SK-N-SH (cell line): ENCODE measurements at regions not wholly inside any gene's neighbourhood (a gene's known extent, or its start where the extent isn't known, plus 50 kb on each side); places are given as distances from the start of the nearest gene placed in this dataset.

Experiments used
- CTCF ChIA-PET: fragments of 300-600, 350-600 bp; formaldehyde crosslinking; extraction: SDS; loops from one replicate; lab custom pipeline; 2021; lab: Yijun Ruan, JAX
- POLR2A ChIA-PET: fragments of 350-600 bp; sonication (Branson Sonifier 250); formaldehyde crosslinking; extraction: SDS; loops from one replicate; lab custom pipeline; 2020; ENCODE audit warnings: antibody characterized with exemption, inconsistent platforms; lab: Yijun Ruan, JAX
- DNase-seq: peaks from one replicate; pipeline ENCODE4 v3.0.0; 2012
- H2AFZ ChIP-seq: fragments of 200-600 bp; sonication (generic); 2 replicates; pipeline ENCODE4 v1.8.1; 2016; ENCODE audit warnings: antibody characterized with exemption, mild to moderate bottlenecking, low read depth
- H3F3A ChIP-seq: fragments of 200-600 bp; sonication (generic); replicated peaks from 2 replicates; pipeline ENCODE3; 2016; ENCODE audit warnings: antibody characterized with exemption, mild to moderate bottlenecking; ENCODE audit not compliant: insufficient read depth
- H3K27ac ChIP-seq, 2 experiments: fragments of 200-500 bp in 1 of 2; fragments of 200-600 bp in 1 of 2; sonication (Bioruptor generic) in 1 of 2; sonication (generic), shearing (Covaris generic) in 1 of 2; 2 replicates each; pipeline versions ENCODE4 v1.5.1 to v1.6.1; 2014 to 2016; ENCODE audit warnings: low read depth in 2 of 2, inconsistent platforms in 1 of 2, low read length in 1 of 2, mild to moderate bottlenecking in 1 of 2, mixed read lengths in 1 of 2
- H3K27me3 ChIP-seq: fragments of 200-600 bp; sonication (generic), shearing (Covaris generic); 2 replicates; pipeline ENCODE4 v1.6.1; 2016; ENCODE audit warnings: mixed run types; ENCODE audit not compliant: insufficient read depth
- H3K36me3 ChIP-seq, 2 experiments: fragments of 200-500 bp in 1 of 2; fragments of 200-600 bp in 1 of 2; sonication (Bioruptor generic) in 1 of 2; sonication (generic) in 1 of 2; replicated peaks in 1 of 2; 2 replicates each; pipeline versions ENCODE3 to v1.5.1; 2014 to 2016; ENCODE audit warnings: low read length in 1 of 2, mild to moderate bottlenecking in 1 of 2; ENCODE audit not compliant: insufficient read depth in 2 of 2, control insufficient read depth in 1 of 2
- H3K4me1 ChIP-seq, 2 experiments: fragments of 200-500 bp in 1 of 2; fragments of 200-600 bp in 1 of 2; sonication (Bioruptor generic) in 1 of 2; sonication (generic), shearing (Covaris generic) in 1 of 2; 2 replicates each; pipeline versions ENCODE4 v1.5.1 to v1.6.1; 2014 to 2016; ENCODE audit warnings: low read depth in 1 of 2, low read length in 1 of 2, mixed run types in 1 of 2; ENCODE audit not compliant: insufficient read depth in 2 of 2, control insufficient read depth in 1 of 2
- H3K4me2 ChIP-seq: fragments of 200-600 bp; sonication (generic), shearing (Covaris generic); 2 replicates; pipeline ENCODE4 v1.6.1; 2017; ENCODE audit warnings: mixed run types
- H3K4me3 ChIP-seq, 2 experiments: fragments of 200-500 bp in 1 of 2; fragments of 200-600 bp in 1 of 2; sonication (Bioruptor generic) in 1 of 2; sonication (generic), shearing (Covaris generic) in 1 of 2; 2 replicates each; pipeline versions ENCODE4 v1.5.1 to v1.8.1; 2014 to 2016; ENCODE audit warnings: low read depth in 2 of 2, inconsistent platforms in 1 of 2, low read length in 1 of 2, mild to moderate bottlenecking in 1 of 2, mixed read lengths in 1 of 2, moderate library complexity in 1 of 2
- H3K79me2 ChIP-seq: fragments of 200-600 bp; sonication (generic); 2 replicates; pipeline ENCODE4 v1.8.1; 2017; ENCODE audit warnings: mild to moderate bottlenecking; ENCODE audit not compliant: insufficient read depth
- H3K9ac ChIP-seq: fragments of 200-600 bp; sonication (generic); 2 replicates; pipeline ENCODE4 v1.6.1; 2017; ENCODE audit warnings: mixed run types
- H3K9me2 ChIP-seq: fragments of 200-600 bp; sonication (generic); 2 replicates; pipeline ENCODE4 v1.6.1; 2017; ENCODE audit warnings: mixed run types
- H3K9me3 ChIP-seq: fragments of 200-600 bp; sonication (generic); 2 replicates; pipeline ENCODE4 v1.6.1; 2017; ENCODE audit warnings: mixed run types, mild to moderate bottlenecking, moderate library complexity
- H4K20me1 ChIP-seq: fragments of 200-600 bp; sonication (generic); 2 replicates; pipeline ENCODE4 v1.6.1; 2017; ENCODE audit warnings: mild to moderate bottlenecking, mixed run types; ENCODE audit not compliant: insufficient read depth
- ELF1 ChIP-seq: IDR thresholded peaks from 2 replicates; pipeline ENCODE4 v1.4.0; 2012
- EP300 ChIP-seq, 2 experiments: IDR thresholded peaks; 2 replicates each; pipeline versions ENCODE4 v1.4.0 to v1.6.1; 2012; ENCODE audit warnings: borderline replicate concordance in 1 of 2, low read depth in 1 of 2, low read length in 1 of 2
- GABPA ChIP-seq: IDR thresholded peaks from 2 replicates; pipeline ENCODE4 v1.4.0; 2012; ENCODE audit warnings: low read depth, mild to moderate bottlenecking
- JUND ChIP-seq: IDR thresholded peaks from 2 replicates; pipeline ENCODE4 v1.4.0; 2012
- NRF1 ChIP-seq: IDR thresholded peaks from 2 replicates; pipeline ENCODE4 v1.6.1; 2012; ENCODE audit warnings: low read depth, mild to moderate bottlenecking, low read length
- RAD21 ChIP-seq: IDR thresholded peaks from 2 replicates; pipeline ENCODE4 v1.6.1; 2012; ENCODE audit warnings: mild to moderate bottlenecking, low read length
- RFX5 ChIP-seq: IDR thresholded peaks from 2 replicates; pipeline ENCODE4 v1.6.1; 2012; ENCODE audit warnings: mild to moderate bottlenecking, improper control_type of control experiment, low read length
- SIN3A ChIP-seq: IDR thresholded peaks from 2 replicates; pipeline ENCODE4 v1.6.1; 2012; ENCODE audit warnings: low read depth, mild to moderate bottlenecking, low read length, moderate library complexity, borderline replicate concordance
- SMC3 ChIP-seq: IDR thresholded peaks from 2 replicates; pipeline ENCODE4 v1.6.1; 2012; ENCODE audit warnings: low read depth, low read length, improper control_type of control experiment
- TCF12 ChIP-seq: IDR thresholded peaks from 2 replicates; pipeline ENCODE4 v1.4.0; 2012
- TEAD4 ChIP-seq: IDR thresholded peaks from 2 replicates; pipeline ENCODE4 v1.4.0; 2012; ENCODE audit warnings: mild to moderate bottlenecking, borderline replicate concordance; ENCODE audit not compliant: insufficient read depth
- WGBS: methylation state at CpG from one replicate; pipeline ENCODE4 v1.1.6; 2017; ENCODE audit warnings: low lambda C conversion rate; 5-methylcytosine and 5-hydroxymethylcytosine counted together
- TF ChIP-seq, protein P1 (sequence below): fragments of 150-350 bp; IDR thresholded peaks from 2 replicates; pipeline ENCODE4 v1.6.1; 2016; ENCODE audit warnings: mild to moderate bottlenecking, low read depth, low read length
- TF ChIP-seq, protein P2 (sequence below): IDR thresholded peaks from 2 replicates; pipeline ENCODE4 v1.6.1; 2012; ENCODE audit warnings: mild to moderate bottlenecking, low read depth, low read length, moderate library complexity
- TF ChIP-seq, protein P3 (sequence below): fragments of 150-350 bp; IDR thresholded peaks from 2 replicates; pipeline ENCODE4 v1.6.1; 2017; ENCODE audit warnings: antibody characterized with exemption, low read length, low read depth, borderline replicate concordance
- TF ChIP-seq, protein P4 (sequence below): IDR thresholded peaks from 2 replicates; pipeline ENCODE4; 2012
- TF ChIP-seq, protein P5 (sequence below): IDR thresholded peaks from 2 replicates; pipeline ENCODE4 v1.4.0; 2012; ENCODE audit warnings: low read depth, borderline replicate concordance

DNA sequence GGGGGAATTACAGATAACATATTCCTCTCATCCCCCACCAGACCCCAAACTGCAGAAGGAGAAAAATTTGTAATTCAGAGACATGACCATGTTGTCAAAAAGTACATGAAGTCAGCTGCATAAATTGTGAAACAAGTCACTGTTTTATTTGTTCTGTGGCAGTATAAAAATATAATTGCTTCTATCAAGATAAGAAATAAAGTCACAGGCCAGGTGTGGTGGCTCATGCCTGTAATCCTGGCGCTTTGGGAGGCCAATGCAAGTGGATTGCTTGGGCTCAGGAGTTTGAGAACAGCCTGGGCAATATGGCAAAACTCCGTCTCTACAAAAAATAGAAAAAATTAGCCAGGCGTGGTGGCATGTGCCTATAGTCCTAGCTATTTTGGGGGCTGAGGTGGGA, 87.7 kb upstream of the DPH6 start:
- no peaks in the 10 kb centered on the region for H3K4me1 ChIP-seq
- H3K27me3 ChIP-seq: no peaks in the 10 kb centered on the region
- H3K4me3 ChIP-seq: no peak overlapping the region
- H3F3A ChIP-seq: no peaks in the 10 kb centered on the region
- H3K36me3 ChIP-seq: no peaks in the 10 kb centered on the region
- no peaks in the 10 kb centered on the region for H3K9me2 ChIP-seq
- no peak overlapping the region for H3K27ac ChIP-seq
- H3K79me2 ChIP-seq: no peaks in the 10 kb centered on the region
- DNase-seq: no peak
- H3K9me3 ChIP-seq: no peaks in the 10 kb centered on the region
- H4K20me1 ChIP-seq: no peaks in the 10 kb centered on the region
- H3K4me2 ChIP-seq: no peak overlapping the region
- H3K9ac ChIP-seq: no peak overlapping the region
- TF ChIP-seq ELF1: no peak
- TF ChIP-seq SMC3: no peak
- TF ChIP-seq, protein P1, sequence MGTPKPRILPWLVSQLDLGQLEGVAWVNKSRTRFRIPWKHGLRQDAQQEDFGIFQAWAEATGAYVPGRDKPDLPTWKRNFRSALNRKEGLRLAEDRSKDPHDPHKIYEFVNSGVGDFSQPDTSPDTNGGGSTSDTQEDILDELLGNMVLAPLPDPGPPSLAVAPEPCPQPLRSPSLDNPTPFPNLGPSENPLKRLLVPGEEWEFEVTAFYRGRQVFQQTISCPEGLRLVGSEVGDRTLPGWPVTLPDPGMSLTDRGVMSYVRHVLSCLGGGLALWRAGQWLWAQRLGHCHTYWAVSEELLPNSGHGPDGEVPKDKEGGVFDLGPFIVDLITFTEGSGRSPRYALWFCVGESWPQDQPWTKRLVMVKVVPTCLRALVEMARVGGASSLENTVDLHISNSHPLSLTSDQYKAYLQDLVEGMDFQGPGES: no peak
- TF ChIP-seq RAD21: no peak
- TF ChIP-seq SIN3A: no peak
- TF ChIP-seq TCF12: no peak
- TF ChIP-seq TEAD4: no peak
- no peak for TF ChIP-seq EP300 (IDR thresholded peaks at IDR 0.05; ENCODE audit: borderline replicate concordance in 1 of 2, low read depth in 1 of 2, low read length in 1 of 2)
- no peak for TF ChIP-seq JUND
- TF ChIP-seq, protein P2, sequence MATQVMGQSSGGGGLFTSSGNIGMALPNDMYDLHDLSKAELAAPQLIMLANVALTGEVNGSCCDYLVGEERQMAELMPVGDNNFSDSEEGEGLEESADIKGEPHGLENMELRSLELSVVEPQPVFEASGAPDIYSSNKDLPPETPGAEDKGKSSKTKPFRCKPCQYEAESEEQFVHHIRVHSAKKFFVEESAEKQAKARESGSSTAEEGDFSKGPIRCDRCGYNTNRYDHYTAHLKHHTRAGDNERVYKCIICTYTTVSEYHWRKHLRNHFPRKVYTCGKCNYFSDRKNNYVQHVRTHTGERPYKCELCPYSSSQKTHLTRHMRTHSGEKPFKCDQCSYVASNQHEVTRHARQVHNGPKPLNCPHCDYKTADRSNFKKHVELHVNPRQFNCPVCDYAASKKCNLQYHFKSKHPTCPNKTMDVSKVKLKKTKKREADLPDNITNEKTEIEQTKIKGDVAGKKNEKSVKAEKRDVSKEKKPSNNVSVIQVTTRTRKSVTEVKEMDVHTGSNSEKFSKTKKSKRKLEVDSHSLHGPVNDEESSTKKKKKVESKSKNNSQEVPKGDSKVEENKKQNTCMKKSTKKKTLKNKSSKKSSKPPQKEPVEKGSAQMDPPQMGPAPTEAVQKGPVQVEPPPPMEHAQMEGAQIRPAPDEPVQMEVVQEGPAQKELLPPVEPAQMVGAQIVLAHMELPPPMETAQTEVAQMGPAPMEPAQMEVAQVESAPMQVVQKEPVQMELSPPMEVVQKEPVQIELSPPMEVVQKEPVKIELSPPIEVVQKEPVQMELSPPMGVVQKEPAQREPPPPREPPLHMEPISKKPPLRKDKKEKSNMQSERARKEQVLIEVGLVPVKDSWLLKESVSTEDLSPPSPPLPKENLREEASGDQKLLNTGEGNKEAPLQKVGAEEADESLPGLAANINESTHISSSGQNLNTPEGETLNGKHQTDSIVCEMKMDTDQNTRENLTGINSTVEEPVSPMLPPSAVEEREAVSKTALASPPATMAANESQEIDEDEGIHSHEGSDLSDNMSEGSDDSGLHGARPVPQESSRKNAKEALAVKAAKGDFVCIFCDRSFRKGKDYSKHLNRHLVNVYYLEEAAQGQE: no peak
- TF ChIP-seq RFX5: no peak
- TF ChIP-seq, protein P3, sequence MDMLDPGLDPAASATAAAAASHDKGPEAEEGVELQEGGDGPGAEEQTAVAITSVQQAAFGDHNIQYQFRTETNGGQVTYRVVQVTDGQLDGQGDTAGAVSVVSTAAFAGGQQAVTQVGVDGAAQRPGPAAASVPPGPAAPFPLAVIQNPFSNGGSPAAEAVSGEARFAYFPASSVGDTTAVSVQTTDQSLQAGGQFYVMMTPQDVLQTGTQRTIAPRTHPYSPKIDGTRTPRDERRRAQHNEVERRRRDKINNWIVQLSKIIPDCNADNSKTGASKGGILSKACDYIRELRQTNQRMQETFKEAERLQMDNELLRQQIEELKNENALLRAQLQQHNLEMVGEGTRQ: no peak
- TF ChIP-seq NRF1: no peak
- TF ChIP-seq, protein P4, sequence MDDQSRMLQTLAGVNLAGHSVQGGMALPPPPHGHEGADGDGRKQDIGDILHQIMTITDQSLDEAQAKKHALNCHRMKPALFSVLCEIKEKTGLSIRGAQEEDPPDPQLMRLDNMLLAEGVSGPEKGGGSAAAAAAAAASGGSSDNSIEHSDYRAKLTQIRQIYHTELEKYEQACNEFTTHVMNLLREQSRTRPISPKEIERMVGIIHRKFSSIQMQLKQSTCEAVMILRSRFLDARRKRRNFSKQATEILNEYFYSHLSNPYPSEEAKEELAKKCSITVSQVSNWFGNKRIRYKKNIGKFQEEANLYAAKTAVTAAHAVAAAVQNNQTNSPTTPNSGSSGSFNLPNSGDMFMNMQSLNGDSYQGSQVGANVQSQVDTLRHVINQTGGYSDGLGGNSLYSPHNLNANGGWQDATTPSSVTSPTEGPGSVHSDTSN: no peak
- TF ChIP-seq GABPA: no peak
- TF ChIP-seq, protein P5, sequence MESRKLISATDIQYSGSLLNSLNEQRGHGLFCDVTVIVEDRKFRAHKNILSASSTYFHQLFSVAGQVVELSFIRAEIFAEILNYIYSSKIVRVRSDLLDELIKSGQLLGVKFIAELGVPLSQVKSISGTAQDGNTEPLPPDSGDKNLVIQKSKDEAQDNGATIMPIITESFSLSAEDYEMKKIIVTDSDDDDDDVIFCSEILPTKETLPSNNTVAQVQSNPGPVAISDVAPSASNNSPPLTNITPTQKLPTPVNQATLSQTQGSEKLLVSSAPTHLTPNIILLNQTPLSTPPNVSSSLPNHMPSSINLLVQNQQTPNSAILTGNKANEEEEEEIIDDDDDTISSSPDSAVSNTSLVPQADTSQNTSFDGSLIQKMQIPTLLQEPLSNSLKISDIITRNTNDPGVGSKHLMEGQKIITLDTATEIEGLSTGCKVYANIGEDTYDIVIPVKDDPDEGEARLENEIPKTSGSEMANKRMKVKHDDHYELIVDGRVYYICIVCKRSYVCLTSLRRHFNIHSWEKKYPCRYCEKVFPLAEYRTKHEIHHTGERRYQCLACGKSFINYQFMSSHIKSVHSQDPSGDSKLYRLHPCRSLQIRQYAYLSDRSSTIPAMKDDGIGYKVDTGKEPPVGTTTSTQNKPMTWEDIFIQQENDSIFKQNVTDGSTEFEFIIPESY: no peak
- 80% methylated on average over 3 of the region's 3 CpGs for WGBS
- H2AFZ ChIP-seq: no peak overlapping the region
- ChIA-PET CTCF (interaction anchor here (1.0 kb wide), 1 partner anchor 15 kb away, joined by 3 read pairs; no protein-coding TSS in a partner anchor), POLR2A (interaction anchor here (0.6 kb wide), 1 partner anchor 869 kb away, joined by 4 read pairs; no protein-coding TSS in a partner anchor)
